Ovary (tissue), 7 donors: ENCODE measurements at regions not wholly inside any gene's neighbourhood (a gene's known extent, or its start where the extent isn't known, plus 50 kb on each side); places are given as distances from the start of the nearest gene placed in this dataset.
"Not testable (repeated sequence)": the region's sequence is repeated elsewhere in the genome, so short reads cannot be mapped to it uniquely, and the experiment has no call there.

Experiments
- DNase-seq, 5 donors: peaks; one replicate each; pipeline ENCODE4 v3.0.0-alpha.2; 2019 to 2020
- H3K27ac ChIP-seq, 2 donors: fragments of 200-600 bp; one replicate each; pipeline versions ENCODE4 v1.5.1 to v1.8.0; 2019 to 2022
- H3K27me3 ChIP-seq: fragments of 200-600 bp; one replicate; pipeline ENCODE4 v1.8.0; 2022
- H3K36me3 ChIP-seq: fragments of 200-600 bp; sonication (generic); one replicate; pipeline ENCODE4 v1.5.1; 2019
- H3K4me1 ChIP-seq: one replicate; pipeline ENCODE4 v1.8.1; 2013; ENCODE audit warnings: mild to moderate bottlenecking, moderate library complexity; ENCODE audit not compliant: insufficient read depth
- H3K4me3 ChIP-seq: fragments of 200-600 bp; sonication (generic); one replicate; pipeline ENCODE4 v1.5.1; 2017
- H3K9me3 ChIP-seq, 2 donors: fragments of 200-600 bp in 1 of 2; sonication (generic) in 1 of 2; one replicate each; pipeline versions ENCODE4 v1.5.1 to v1.8.1; 2013 to 2019; ENCODE audit warnings: mild to moderate bottlenecking in 1 of 2, moderate library complexity in 1 of 2
- CTCF ChIP-seq, 3 donors: fragments of 450-650 bp in 2 of 3; fragments of 200-600 bp in 1 of 3; IDR thresholded peaks; one replicate each; pipeline versions ENCODE4 v1.5.1 to v1.8.0; 2016 to 2022; ENCODE audit warnings: antibody characterized with exemption in 3 of 3, mild to moderate bottlenecking in 1 of 3
- EP300 ChIP-seq: sonication (generic); formaldehyde crosslinking; IDR thresholded peaks from one replicate; pipeline ENCODE4 v1.6.1; 2017; ENCODE audit warnings: antibody characterized with exemption
- POLR2A ChIP-seq: fragments of 450-650 bp; IDR thresholded peaks from one replicate; pipeline ENCODE4 v1.6.1; 2017; ENCODE audit warnings: antibody characterized with exemption, mild to moderate bottlenecking, moderate library complexity
- WGBS, 3 donors: extraction: QIAGEN DNeasy Blood & Tissue Kit in 1 of 3; methylation state at CpG; one replicate each; pipeline versions ENCODE4 v1.1.5 to v1.1.7; 2013 to 2017; 5-methylcytosine and 5-hydroxymethylcytosine counted together
- intact Hi-C, 4 donors: fragments of 100-400 bp; cut with DNase I; formaldehyde crosslinking; loops; one replicate each; pipeline versions ENCODE4 v1.11.0 to v1.15.1; 2022 to 2023
- donor health status: DM: no; HTN: no; CAD: no; lungs with moderate emphysema.
- donor health status: DM: no; HTN: no; CAD: no.
- donor health status: Bipolar disorder and iron deficiency.
- donor health status: DM: no; HTN: no; CAD: no.
- donor health status: DM: yes; HTN: yes; CAD: no.

GRCh38 chr6:133131621-133132465, 109.3 kb upstream of the EYA4 start:
- intact Hi-C loops: no loop called here
- no peaks in the 10 kb centered on the region for H3K9me3 ChIP-seq
- H3K4me3 ChIP-seq: no peak overlapping the region
- WGBS, 3 donors: 72 to 76% (median 72%) methylated on average over 10 of the region's 10 CpGs
- TF ChIP-seq CTCF (IDR thresholded peaks at IDR 0.05): no peak
- TF ChIP-seq POLR2A: no peak
- no peak for TF ChIP-seq EP300
- H3K27me3 ChIP-seq: no peaks in the 10 kb centered on the region
- no peak overlapping the region for H3K27ac ChIP-seq
- no peaks in the 10 kb centered on the region for H3K36me3 ChIP-seq
- no peaks in the 10 kb centered on the region for H3K4me1 ChIP-seq
- DNase-seq: no peak

GRCh38 chr6:133132466-133132971, 108.6 kb upstream of the EYA4 start:
- intact Hi-C loops: no loop called here
- whole genome bisulfite sequencing, 3 donors: 81 to 86% (median 86%) methylated on average over 12 of the region's 12 CpGs
- TF ChIP-seq POLR2A (no peak), CTCF (IDR thresholded peaks at IDR 0.05) (no peak), EP300 (no peak)

GRCh38 chr6:133136177-133136880, 104.8 kb upstream of the EYA4 start:
- no peaks in the 10 kb centered on the region for H3K36me3 ChIP-seq
- no peak for DNase-seq
- no peak overlapping the region for H3K4me3 ChIP-seq
- 5 to 8% (median 7%) methylated on average over 1 of the region's 1 CpG for WGBS, 3 donors
- H3K27me3 ChIP-seq: no peaks in the 10 kb centered on the region
- no peaks in the 10 kb centered on the region for H3K9me3 ChIP-seq
- intact Hi-C loops: no loop called here
- H3K4me1 ChIP-seq: no peaks in the 10 kb centered on the region
- no peak overlapping the region for H3K27ac ChIP-seq
- TF ChIP-seq EP300: no peak
- TF ChIP-seq POLR2A: no peak
- TF ChIP-seq CTCF (IDR thresholded peaks at IDR 0.05): no peak

More at GRCh38 chr6:133132466-133132971, 108.6 kb upstream of the EYA4 start:
- no peak overlapping the region for H3K4me3 ChIP-seq
- H3K4me1 ChIP-seq: no peaks in the 10 kb centered on the region
- no peak overlapping the region for H3K27ac ChIP-seq
- no peaks in the 10 kb centered on the region for H3K27me3 ChIP-seq
- H3K36me3 ChIP-seq: no peaks in the 10 kb centered on the region
- DNase-seq: no peak
- no peaks in the 10 kb centered on the region for H3K9me3 ChIP-seq

GRCh38 chr6:133147470-133148184, 93.5 kb upstream of the EYA4 start:
- H3K4me1 ChIP-seq, intact Hi-C loops, H3K27ac ChIP-seq, H3K36me3 ChIP-seq, H3K9me3 ChIP-seq, DNase-seq, H3K4me3 ChIP-seq, H3K27me3 ChIP-seq: not testable (repeated sequence)
- 90 to 95% (median 92%) methylated on average over 30 of the region's 30 CpGs for WGBS, 3 donors
